HCT116 (cell line): ENCODE measurements at regions not wholly inside any gene's neighbourhood (a gene's known extent, or its start where the extent isn't known, plus 50 kb on each side); places are given as distances from the start of the nearest gene placed in this dataset.

ENCODE experiments used
- ATAC-seq: fragments of 200-7000 bp; cut with Tn5 transposase; 2 replicates; pipeline ENCODE4 v1.9.1; 2020; ENCODE audit warnings: mild to moderate bottlenecking, moderate library complexity
- BruUV-seq: library from RNA; stranded (reverse); fragments of 400-500 nt; replicated peaks from 2 replicates; lab custom pipeline; 2021; lab: Mats Ljungman, UMichigan
- CTCF ChIA-PET: fragments of 300-600 bp; sonication (Branson Sonifier 250); formaldehyde crosslinking; loops from one replicate; lab custom pipeline; 2021; ENCODE audit warnings: antibody characterized with exemption; lab: Charles Lee
- POLR2A ChIA-PET: fragments of 300-600, 350-600 bp; sonication (Branson Sonifier 250); formaldehyde crosslinking; loops from one replicate; lab custom pipeline; 2021; ENCODE audit warnings: antibody characterized with exemption; lab: Charles Lee
- RAD21 ChIA-PET, 2 experiments: fragments of 300-600 bp; sonication (Branson Sonifier 250); formaldehyde crosslinking; loops; one replicate each; lab custom pipeline; 2023; ENCODE audit warnings: low total read pairs in 2 of 2; ENCODE audit not compliant: uncharacterized antibody in 2 of 2, unreplicated experiment in 2 of 2, low non-redundant PET in 1 of 2; lab: Charles Lee
- DNase-seq: peaks from one replicate; pipeline ENCODE4 v3.0.0-alpha.2; 2010; ENCODE audit warnings: low read depth, low spot score
- H2AFZ ChIP-seq: fragments of 200-600 bp; shearing (Covaris generic), sonication (generic); 2 replicates; pipeline ENCODE4 v1.6.1; 2017; ENCODE audit warnings: low read depth, mixed run types, mixed read lengths, antibody characterized with exemption, low read length; ENCODE audit not compliant: poor library complexity, severe bottlenecking
- H3K27ac ChIP-seq: 2 replicates; pipeline ENCODE4 v1.5.1; 2012; ENCODE audit warnings: low read depth, low read length
- H3K27me3 ChIP-seq: fragments of 200-600 bp; sonication (generic); 2 replicates; pipeline ENCODE4 v1.6.1; 2016; ENCODE audit warnings: mixed run types, low read length, mixed read lengths; ENCODE audit not compliant: insufficient read depth
- H3K36me3 ChIP-seq, 2 experiments: fragments of 200-500 bp in 1 of 2; fragments of 200-600 bp in 1 of 2; sonication (Bioruptor generic) in 1 of 2; sonication (generic) in 1 of 2; 2 replicates each; pipeline versions ENCODE4 v1.5.1 to v1.6.1; 2014 to 2016; ENCODE audit warnings: low read length in 2 of 2, inconsistent platforms in 1 of 2, mixed read lengths in 1 of 2, mixed run types in 1 of 2; ENCODE audit not compliant: insufficient read depth in 2 of 2, control insufficient read depth in 1 of 2
- H3K4me1 ChIP-seq, 2 experiments: fragments of 200-600 bp in 1 of 2; sonication (generic) in 1 of 2; 2 replicates each; pipeline versions ENCODE4 v1.5.1 to v1.6.1; 2012 to 2017; ENCODE audit warnings: low read length in 2 of 2, inconsistent platforms in 1 of 2, mild to moderate bottlenecking in 1 of 2, mixed read lengths in 1 of 2, mixed run types in 1 of 2, moderate library complexity in 1 of 2; ENCODE audit not compliant: insufficient read depth in 2 of 2, control insufficient read depth in 1 of 2
- H3K4me2 ChIP-seq: fragments of 200-600 bp; sonication (generic); 2 replicates; pipeline ENCODE4 v1.6.1; 2017; ENCODE audit warnings: mixed run types, low read length, mixed read lengths
- H3K4me3 ChIP-seq, 2 experiments: fragments of 200-600 bp in 1 of 2; sonication (generic) in 1 of 2; replicated peaks in 1 of 2; 2 replicates each; pipeline ENCODE4 v1.5.1; 2011 to 2016; ENCODE audit warnings: low read length in 2 of 2, control low read depth in 1 of 2, low read depth in 1 of 2, mild to moderate bottlenecking in 1 of 2, mixed read lengths in 1 of 2, mixed run types in 1 of 2
- H3K79me2 ChIP-seq: fragments of 200-600 bp; sonication (generic); 2 replicates; pipeline ENCODE4 v1.6.1; 2017; ENCODE audit warnings: mild to moderate bottlenecking, mixed run types, low read length, moderate library complexity, mixed read lengths; ENCODE audit not compliant: insufficient read depth
- H3K9ac ChIP-seq: fragments of 200-600 bp; sonication (generic); 2 replicates; pipeline ENCODE4 v1.6.1; 2016; ENCODE audit warnings: low read length, mixed read lengths
- H3K9me2 ChIP-seq: fragments of 200-600 bp; sonication (generic), shearing (Covaris generic); 2 replicates; pipeline ENCODE4 v1.6.1; 2017; ENCODE audit warnings: mixed run types, mild to moderate bottlenecking, moderate library complexity; ENCODE audit not compliant: insufficient read depth
- H3K9me3 ChIP-seq, 2 experiments: fragments of 200-500 bp in 1 of 2; fragments of 200-600 bp in 1 of 2; sonication (Bioruptor generic) in 1 of 2; sonication (generic) in 1 of 2; 2 replicates each; pipeline ENCODE4 v1.6.1; 2014 to 2017; ENCODE audit warnings: low read length in 2 of 2, mixed read lengths in 2 of 2, inconsistent platforms in 1 of 2, low read depth in 1 of 2, mild to moderate bottlenecking in 1 of 2, mixed run types in 1 of 2, moderate library complexity in 1 of 2; ENCODE audit not compliant: control insufficient read depth in 1 of 2, insufficient read depth in 1 of 2
- H4K20me1 ChIP-seq: fragments of 200-600 bp; sonication (generic), shearing (Covaris generic); 2 replicates; pipeline ENCODE4 v1.6.1; 2017; ENCODE audit warnings: mixed run types, mild to moderate bottlenecking, moderate library complexity; ENCODE audit not compliant: insufficient read depth
- CBX3 ChIP-seq: IDR thresholded peaks from 2 replicates; pipeline ENCODE4 v1.6.1; 2012; ENCODE audit warnings: low read depth
- CTCF ChIP-seq, 3 experiments: fragments of 200-600 bp in 1 of 3; sonication (generic) in 1 of 3; IDR thresholded peaks in 2 of 3; conservative IDR thresholded peaks in 1 of 3; 2 replicates each; pipeline ENCODE4 v1.5.1; 2012 to 2017; ENCODE audit warnings: low read depth in 2 of 3, low read length in 2 of 3, antibody characterized with exemption in 1 of 3, borderline replicate concordance in 1 of 3, control low read depth in 1 of 3, mild to moderate bottlenecking in 1 of 3, mixed read lengths in 1 of 3, mixed run types in 1 of 3, moderate library complexity in 1 of 3; ENCODE audit not compliant: insufficient read depth in 1 of 3
- JUND ChIP-seq: IDR thresholded peaks from 2 replicates; pipeline ENCODE4 v1.6.1; 2012
- POLR2A ChIP-seq: IDR thresholded peaks from 2 replicates; pipeline ENCODE4 v1.7.0; 2011; ENCODE audit warnings: borderline replicate concordance; ENCODE audit not compliant: insufficient read depth, insufficient read length; ENCODE audit errors: extremely low read depth
- ZNF274 ChIP-seq: fragments of 200-500 bp; sonication (Bioruptor generic); IDR thresholded peaks from 2 replicates; pipeline ENCODE4 v1.6.1; 2014; ENCODE audit warnings: mild to moderate bottlenecking, low read depth, low read length, inconsistent platforms
- intact Hi-C: fragments of 100-400 bp; cut with micrococcal nuclease; formaldehyde crosslinking; loops from 2 replicates; pipeline ENCODE4 v1.10.0; 2022
- TF ChIP-seq, protein P1 (sequence below): IDR thresholded peaks from 2 replicates; pipeline ENCODE4 v1.6.1; 2011; ENCODE audit warnings: mild to moderate bottlenecking, low read length, moderate library complexity; ENCODE audit not compliant: insufficient replicate concordance; ENCODE audit errors: extremely low read depth

DNA sequence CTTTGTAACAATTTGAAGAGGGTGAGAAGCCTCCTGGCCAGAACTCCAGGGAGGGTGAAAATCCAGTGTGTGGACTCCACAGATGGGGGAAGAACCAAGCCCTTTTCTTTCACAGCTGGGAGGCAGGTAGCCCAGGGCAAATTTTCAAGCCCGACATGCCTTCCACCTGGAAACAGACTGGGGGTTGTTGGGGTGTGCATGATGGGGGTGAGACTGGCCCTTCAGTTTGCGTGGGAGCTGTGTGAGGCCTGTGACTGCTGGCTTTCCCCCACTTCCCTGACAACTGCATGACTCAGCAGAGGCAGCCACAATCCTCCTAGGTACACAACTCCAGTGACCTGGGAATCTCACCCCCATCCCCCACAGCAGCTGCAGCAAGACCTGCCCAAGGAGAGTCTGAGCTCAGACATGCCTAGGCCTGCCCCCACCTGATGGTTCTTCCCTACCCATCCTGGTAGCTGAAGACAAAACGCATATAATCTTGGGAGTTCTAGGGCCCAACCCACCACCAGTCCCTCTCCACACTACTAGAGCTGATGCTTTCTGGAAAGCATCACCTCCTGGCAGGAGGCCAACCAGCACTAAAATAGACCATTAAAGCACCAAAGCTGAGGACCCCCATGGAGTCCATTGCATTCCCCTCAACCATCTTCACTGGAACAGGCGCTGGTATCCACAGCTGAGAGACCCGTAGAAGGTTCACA lies 445.4 kb downstream of the TFEC start:
- H3K4me2 ChIP-seq = no peak overlapping the region; the same call in 1 of the 2 replicates
- CTCF ChIA-PET = no interaction called here
- ATAC-seq = no peak; the same call in 1 of the 2 replicates
- H3K4me3 ChIP-seq = no peak overlapping the region
- H3K9me3 ChIP-seq = no peaks in the 10 kb centered on the region
- H3K9ac ChIP-seq = no peak overlapping the region
- H3K36me3 ChIP-seq = no peaks in the 10 kb centered on the region
- intact Hi-C loops = no loop called here
- H3K27me3 ChIP-seq = no peaks in the 10 kb centered on the region
- no peaks in the 10 kb centered on the region for H4K20me1 ChIP-seq
- H3K4me1 ChIP-seq = peaks cover 3 to 11% of the 10 kb centered on the region in 2 experiments; a peak in 3 of 4 replicates
- H3K79me2 ChIP-seq = no peaks in the 10 kb centered on the region
- no peaks in the 10 kb centered on the region for H3K9me2 ChIP-seq
- RAD21 ChIA-PET = no interaction called here
- H2AFZ ChIP-seq = no peak overlapping the region
- no peak for TF ChIP-seq CTCF (IDR thresholded peaks at IDR 0.05 in 2 of 3, conservative IDR thresholded peaks at IDR 0.05 in 1 of 3; ENCODE audit: borderline replicate concordance in 1 of 3, insufficient read depth in 1 of 3, low read depth in 2 of 3, low read length in 2 of 3)
- no peak for TF ChIP-seq ZNF274
- no peak for TF ChIP-seq JUND
- no peak for DNase-seq
- H3K27ac ChIP-seq = no peak overlapping the region
- no TSS peak for BruUV-seq
- POLR2A ChIA-PET = no interaction called here

- H3K9ac ChIP-seq = no peak overlapping the region
- ATAC-seq (no peak), DNase-seq (no peak)
- no peaks in the 10 kb centered on the region for H3K9me3 ChIP-seq
- no peaks in the 10 kb centered on the region for H3K9me2 ChIP-seq
- intact Hi-C loops = no loop called here
- POLR2A ChIA-PET = no interaction called here
- no TSS peak for BruUV-seq
- no peak overlapping the region for H3K4me2 ChIP-seq
- H3K79me2 ChIP-seq = no peaks in the 10 kb centered on the region
- no peaks in the 10 kb centered on the region for H4K20me1 ChIP-seq
- CTCF ChIA-PET = no interaction called here
- TF ChIP-seq CBX3 (no peak), POLR2A (no peak), CTCF (IDR thresholded peaks at IDR 0.05 in 2 of 3, conservative IDR thresholded peaks at IDR 0.05 in 1 of 3; ENCODE audit: borderline replicate concordance in 1 of 3, insufficient read depth in 1 of 3, low read depth in 2 of 3, low read length in 2 of 3) (no peak)
- TF ChIP-seq, protein P1, sequence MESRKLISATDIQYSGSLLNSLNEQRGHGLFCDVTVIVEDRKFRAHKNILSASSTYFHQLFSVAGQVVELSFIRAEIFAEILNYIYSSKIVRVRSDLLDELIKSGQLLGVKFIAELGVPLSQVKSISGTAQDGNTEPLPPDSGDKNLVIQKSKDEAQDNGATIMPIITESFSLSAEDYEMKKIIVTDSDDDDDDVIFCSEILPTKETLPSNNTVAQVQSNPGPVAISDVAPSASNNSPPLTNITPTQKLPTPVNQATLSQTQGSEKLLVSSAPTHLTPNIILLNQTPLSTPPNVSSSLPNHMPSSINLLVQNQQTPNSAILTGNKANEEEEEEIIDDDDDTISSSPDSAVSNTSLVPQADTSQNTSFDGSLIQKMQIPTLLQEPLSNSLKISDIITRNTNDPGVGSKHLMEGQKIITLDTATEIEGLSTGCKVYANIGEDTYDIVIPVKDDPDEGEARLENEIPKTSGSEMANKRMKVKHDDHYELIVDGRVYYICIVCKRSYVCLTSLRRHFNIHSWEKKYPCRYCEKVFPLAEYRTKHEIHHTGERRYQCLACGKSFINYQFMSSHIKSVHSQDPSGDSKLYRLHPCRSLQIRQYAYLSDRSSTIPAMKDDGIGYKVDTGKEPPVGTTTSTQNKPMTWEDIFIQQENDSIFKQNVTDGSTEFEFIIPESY = no peak
- no peak overlapping the region for H3K27ac ChIP-seq
- no peaks in the 10 kb centered on the region for H3K27me3 ChIP-seq
- H3K36me3 ChIP-seq = no peaks in the 10 kb centered on the region
- RAD21 ChIA-PET = no interaction called here
- peaks cover 3 to 11% of the 10 kb centered on the region in 2 experiments; a peak in 3 of 4 replicates for H3K4me1 ChIP-seq
- H3K4me3 ChIP-seq = no peak overlapping the region
- H2AFZ ChIP-seq = no peak overlapping the region
Observed at GRCh38 chr7:115582956-115583355, 447.6 kb downstream of the TFEC start.
